ENCODE measurements at regions not wholly inside any gene's neighbourhood (a gene's known extent, or its start where the extent isn't known, plus 50 kb on each side); places are given as distances from the start of the nearest gene placed in this dataset.

GRCh38 chr5:125205601-125206225 lies 459.3 kb upstream of the ZNF608 start:
- Mint-ChIP-seq H3K36me3 (no peaks in the 10 kb centered on the region), H3K27ac (no peak overlapping the region)

GRCh38 chr5:125207856-125208255 lies 461.4 kb upstream of the ZNF608 start:
- no peak overlapping the region for H3K27ac ChIP-seq (ENCODE audit: insufficient read depth, low read length, poor library complexity, severe bottlenecking)
- no peaks in the 10 kb centered on the region for H3K27me3 ChIP-seq (ENCODE audit: control insufficient read depth, insufficient read depth, low read length)
- DNase-seq: no peak
- no peaks in the 10 kb centered on the region for H3K9me3 ChIP-seq (ENCODE audit: control insufficient read depth in 2 of 2, low read length in 2 of 2)
- no peak overlapping the region for H3K4me3 ChIP-seq (ENCODE audit: low read depth, low read length)
- H3K4me1 ChIP-seq (ENCODE audit: control insufficient read depth, insufficient read depth, low read length, poor library complexity, severe bottlenecking): no peaks in the 10 kb centered on the region
- no peaks in the 10 kb centered on the region for H3K27me3 Mint-ChIP-seq
- H3K4me1 Mint-ChIP-seq: no peaks in the 10 kb centered on the region
- no peak overlapping the region for H3K27ac Mint-ChIP-seq
- no peaks in the 10 kb centered on the region for H3K36me3 Mint-ChIP-seq
- no peaks in the 10 kb centered on the region for H3K36me3 ChIP-seq (ENCODE audit: control insufficient read depth, insufficient read depth, low read length)
- peaks cover 2 to 31% (median 7%) of the 10 kb centered on the region in 7 donors for H3K9me3 Mint-ChIP-seq
- no peak for ATAC-seq (ENCODE audit: low read depth in 2 of 2)
- H3K4me3 Mint-ChIP-seq: no peak overlapping the region

More at GRCh38 chr5:125205601-125206225, 459.3 kb upstream of the ZNF608 start:
- H3K4me3 ChIP-seq (ENCODE audit: low read depth, low read length): no peak overlapping the region
- no peaks in the 10 kb centered on the region for H3K27me3 Mint-ChIP-seq
- no peaks in the 10 kb centered on the region for H3K9me3 ChIP-seq (ENCODE audit: control insufficient read depth in 2 of 2, low read length in 2 of 2)
- ATAC-seq (ENCODE audit: low read depth in 2 of 2) (no peak), DNase-seq (no peak)
- H3K4me1 Mint-ChIP-seq: no peaks in the 10 kb centered on the region
- no peaks in the 10 kb centered on the region for H3K36me3 ChIP-seq (ENCODE audit: control insufficient read depth, insufficient read depth, low read length)
- H3K4me1 ChIP-seq (ENCODE audit: control insufficient read depth, insufficient read depth, low read length, poor library complexity, severe bottlenecking): no peaks in the 10 kb centered on the region
- H3K4me3 Mint-ChIP-seq: no peak overlapping the region
- peaks cover 2 to 23% (median 9%) of the 10 kb centered on the region in 7 donors for H3K9me3 Mint-ChIP-seq
- no peaks in the 10 kb centered on the region for H3K27me3 ChIP-seq (ENCODE audit: control insufficient read depth, insufficient read depth, low read length)
- no peak overlapping the region for H3K27ac ChIP-seq (ENCODE audit: insufficient read depth, low read length, poor library complexity, severe bottlenecking)

DNA sequence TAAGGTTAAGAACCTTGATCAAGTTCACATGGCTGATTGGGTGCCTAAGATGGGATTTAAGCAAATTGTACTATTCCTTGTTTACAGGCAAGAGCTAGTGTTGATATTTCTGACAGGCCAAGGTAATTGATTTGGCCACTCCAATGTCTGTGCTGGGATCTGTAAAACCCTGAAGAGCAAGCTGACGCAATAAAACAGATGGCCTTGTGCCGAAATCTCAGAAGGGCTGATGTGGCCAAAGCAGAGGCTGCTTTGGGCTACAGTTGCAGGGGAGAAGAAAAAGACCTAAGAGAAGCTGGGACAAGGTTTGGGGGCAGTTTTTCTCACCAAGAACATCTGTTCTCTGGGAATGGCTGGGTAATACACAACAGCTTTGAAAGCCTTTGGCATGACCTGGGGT lies 463.2 kb upstream of the ZNF608 start:
- H3K9me3 Mint-ChIP-seq: peaks cover 2 to 33% (median 9%) of the 10 kb centered on the region in 7 donors
- no peaks in the 10 kb centered on the region for H3K27me3 ChIP-seq (ENCODE audit: control insufficient read depth, insufficient read depth, low read length)
- H3K4me3 Mint-ChIP-seq: no peak overlapping the region
- H3K4me3 ChIP-seq (ENCODE audit: low read depth, low read length): no peak overlapping the region
- no peaks in the 10 kb centered on the region for H3K27me3 Mint-ChIP-seq
- H3K36me3 ChIP-seq (ENCODE audit: control insufficient read depth, insufficient read depth, low read length): no peaks in the 10 kb centered on the region
- no peaks in the 10 kb centered on the region for H3K9me3 ChIP-seq (ENCODE audit: control insufficient read depth in 2 of 2, low read length in 2 of 2)
- H3K4me1 ChIP-seq (ENCODE audit: control insufficient read depth, insufficient read depth, low read length, poor library complexity, severe bottlenecking): no peaks in the 10 kb centered on the region
- H3K36me3 Mint-ChIP-seq: no peaks in the 10 kb centered on the region
- DNase-seq: no peak
- ATAC-seq (ENCODE audit: low read depth in 2 of 2): no peak
- no peak overlapping the region for H3K27ac ChIP-seq (ENCODE audit: insufficient read depth, low read length, poor library complexity, severe bottlenecking)
- no peak overlapping the region for H3K27ac Mint-ChIP-seq
- no peaks in the 10 kb centered on the region for H3K4me1 Mint-ChIP-seq

GRCh38 chr5:125210242-125210947 lies 464.0 kb upstream of the ZNF608 start:
- H3K9me3 Mint-ChIP-seq: peaks cover 2 to 33% (median 9%) of the 10 kb centered on the region in 7 donors
- no peak overlapping the region for H3K27ac Mint-ChIP-seq
- no peaks in the 10 kb centered on the region for H3K27me3 Mint-ChIP-seq
- H3K36me3 Mint-ChIP-seq: no peaks in the 10 kb centered on the region
- no peaks in the 10 kb centered on the region for H3K36me3 ChIP-seq (ENCODE audit: control insufficient read depth, insufficient read depth, low read length)
- no peaks in the 10 kb centered on the region for H3K27me3 ChIP-seq (ENCODE audit: control insufficient read depth, insufficient read depth, low read length)
- H3K4me1 ChIP-seq (ENCODE audit: control insufficient read depth, insufficient read depth, low read length, poor library complexity, severe bottlenecking): no peaks in the 10 kb centered on the region
- no peak overlapping the region for H3K27ac ChIP-seq (ENCODE audit: insufficient read depth, low read length, poor library complexity, severe bottlenecking)
- H3K4me3 ChIP-seq (ENCODE audit: low read depth, low read length): no peak overlapping the region
- no peak overlapping the region for H3K4me3 Mint-ChIP-seq
- DNase-seq (no peak), ATAC-seq (ENCODE audit: low read depth in 2 of 2) (no peak)
- no peaks in the 10 kb centered on the region for H3K4me1 Mint-ChIP-seq
- no peaks in the 10 kb centered on the region for H3K9me3 ChIP-seq (ENCODE audit: control insufficient read depth in 2 of 2, low read length in 2 of 2)

DNA sequence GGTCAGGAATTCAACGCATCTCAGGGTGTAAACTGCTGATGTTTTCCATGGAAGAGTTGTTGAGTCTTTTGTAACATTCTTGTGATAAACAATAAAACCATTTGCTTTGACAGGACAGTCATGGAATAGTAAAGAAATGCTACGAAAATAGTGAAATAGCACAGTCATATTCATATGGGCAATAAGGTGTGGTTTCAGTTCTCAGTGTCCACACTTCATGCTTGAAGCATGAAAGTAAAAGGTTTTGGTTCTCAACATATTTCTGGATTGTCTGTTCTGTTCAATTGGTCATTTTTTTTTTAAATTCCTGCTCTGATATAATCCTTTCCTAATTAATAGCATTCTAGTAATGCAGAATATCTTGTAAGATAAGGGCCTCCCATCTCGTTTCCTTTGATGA lies 467.6 kb upstream of the ZNF608 start:
- Mint-ChIP-seq H3K4me3 (no peak overlapping the region), H3K27me3 (no peaks in the 10 kb centered on the region), H3K36me3 (no peaks in the 10 kb centered on the region), H3K4me1 (no peaks in the 10 kb centered on the region), H3K9me3 (peaks cover 0 to 35% (median 5%) of the 10 kb centered on the region in 7 donors), H3K27ac (no peak overlapping the region)
- Histone ChIP-seq H3K27ac (ENCODE audit: insufficient read depth, low read length, poor library complexity, severe bottlenecking) (no peak overlapping the region), H3K4me3 (ENCODE audit: low read depth, low read length) (no peak overlapping the region), H3K27me3 (ENCODE audit: control insufficient read depth, insufficient read depth, low read length) (no peaks in the 10 kb centered on the region), H3K4me1 (ENCODE audit: control insufficient read depth, insufficient read depth, low read length, poor library complexity, severe bottlenecking) (no peaks in the 10 kb centered on the region), H3K9me3 (ENCODE audit: control insufficient read depth in 2 of 2, low read length in 2 of 2) (no peaks in the 10 kb centered on the region), H3K36me3 (ENCODE audit: control insufficient read depth, insufficient read depth, low read length) (no peaks in the 10 kb centered on the region)
- ATAC-seq (ENCODE audit: low read depth in 2 of 2) (no peak), DNase-seq (no peak)

GRCh38 chr5:125215593-125215992 lies 469.2 kb upstream of the ZNF608 start:
- no peak for ATAC-seq (ENCODE audit: low read depth in 2 of 2)
- no peaks in the 10 kb centered on the region for H3K36me3 Mint-ChIP-seq
- peaks cover 2 to 38% (median 4%) of the 10 kb centered on the region in 7 donors for H3K9me3 Mint-ChIP-seq

GRCh38 chr5:125219710-125220109 lies 473.3 kb upstream of the ZNF608 start:
- ATAC-seq (ENCODE audit: low read depth in 2 of 2): no peak
- Histone ChIP-seq H3K27ac (ENCODE audit: insufficient read depth, low read length, poor library complexity, severe bottlenecking) (no peak overlapping the region), H3K9me3 (ENCODE audit: control insufficient read depth in 2 of 2, low read length in 2 of 2) (no peaks in the 10 kb centered on the region), H3K36me3 (ENCODE audit: control insufficient read depth, insufficient read depth, low read length) (no peaks in the 10 kb centered on the region), H3K4me3 (ENCODE audit: low read depth, low read length) (no peak overlapping the region), H3K4me1 (ENCODE audit: control insufficient read depth, insufficient read depth, low read length, poor library complexity, severe bottlenecking) (no peaks in the 10 kb centered on the region), H3K27me3 (ENCODE audit: control insufficient read depth, insufficient read depth, low read length) (no peaks in the 10 kb centered on the region)
- Mint-ChIP-seq H3K36me3 (no peaks in the 10 kb centered on the region), H3K27ac (no peak overlapping the region), H3K4me1 (no peaks in the 10 kb centered on the region), H3K4me3 (no peak overlapping the region), H3K9me3 (peaks cover 0 to 29% (median 3%) of the 10 kb centered on the region in 7 donors), H3K27me3 (no peaks in the 10 kb centered on the region)
- DNase-seq: no peak

More at GRCh38 chr5:125215593-125215992, 469.2 kb upstream of the ZNF608 start:
- no peaks in the 10 kb centered on the region for H3K9me3 ChIP-seq (ENCODE audit: control insufficient read depth in 2 of 2, low read length in 2 of 2)
- H3K27me3 ChIP-seq (ENCODE audit: control insufficient read depth, insufficient read depth, low read length): no peaks in the 10 kb centered on the region
- no peak overlapping the region for H3K4me3 ChIP-seq (ENCODE audit: low read depth, low read length)
- H3K36me3 ChIP-seq (ENCODE audit: control insufficient read depth, insufficient read depth, low read length): no peaks in the 10 kb centered on the region
- no peak for DNase-seq
- no peak overlapping the region for H3K4me3 Mint-ChIP-seq
- H3K27me3 Mint-ChIP-seq: no peaks in the 10 kb centered on the region
- no peak overlapping the region for H3K27ac ChIP-seq (ENCODE audit: insufficient read depth, low read length, poor library complexity, severe bottlenecking)
- H3K4me1 Mint-ChIP-seq: no peaks in the 10 kb centered on the region
- no peak overlapping the region for H3K27ac Mint-ChIP-seq
- H3K4me1 ChIP-seq (ENCODE audit: control insufficient read depth, insufficient read depth, low read length, poor library complexity, severe bottlenecking): no peaks in the 10 kb centered on the region

DNA sequence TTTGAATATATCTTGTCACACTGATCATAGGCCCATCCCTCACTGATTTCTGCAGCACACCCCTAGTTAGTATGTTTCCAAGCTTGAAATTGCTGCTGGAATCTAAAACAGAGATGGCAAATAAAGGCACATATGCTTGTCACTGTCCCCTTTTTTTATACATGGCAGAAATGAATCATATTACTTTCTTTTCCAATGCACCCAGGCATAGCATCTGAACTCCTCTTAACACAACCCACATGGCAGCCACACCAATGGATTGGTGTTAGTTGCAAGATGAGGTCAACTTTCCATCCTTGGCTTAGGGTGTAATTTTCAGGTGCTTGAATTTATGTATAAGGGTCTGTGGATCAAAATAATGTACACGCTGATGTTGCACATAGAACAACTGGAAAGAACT lies 473.8 kb upstream of the ZNF608 start:
- H3K27ac Mint-ChIP-seq: no peak overlapping the region
- no peaks in the 10 kb centered on the region for H3K27me3 Mint-ChIP-seq
- Histone ChIP-seq H3K4me1 (ENCODE audit: control insufficient read depth, insufficient read depth, low read length, poor library complexity, severe bottlenecking) (no peaks in the 10 kb centered on the region), H3K4me3 (ENCODE audit: low read depth, low read length) (no peak overlapping the region), H3K27ac (ENCODE audit: insufficient read depth, low read length, poor library complexity, severe bottlenecking) (no peak overlapping the region), H3K36me3 (ENCODE audit: control insufficient read depth, insufficient read depth, low read length) (no peaks in the 10 kb centered on the region), H3K9me3 (ENCODE audit: control insufficient read depth in 2 of 2, low read length in 2 of 2) (no peaks in the 10 kb centered on the region), H3K27me3 (ENCODE audit: control insufficient read depth, insufficient read depth, low read length) (no peaks in the 10 kb centered on the region)
- peaks cover 0 to 29% (median 2%) of the 10 kb centered on the region in 7 donors for H3K9me3 Mint-ChIP-seq
- no peaks in the 10 kb centered on the region for H3K4me1 Mint-ChIP-seq
- H3K4me3 Mint-ChIP-seq: no peak overlapping the region
- ATAC-seq (ENCODE audit: low read depth in 2 of 2) (no peak), DNase-seq (no peak)
- no peaks in the 10 kb centered on the region for H3K36me3 Mint-ChIP-seq
